ENCODE measurements at regions not wholly inside any gene's neighbourhood (a gene's known extent, or its start where the extent isn't known, plus 50 kb on each side); places are given as distances from the start of the nearest gene placed in this dataset.

GRCh38 chr4:33739884-33740632 lies 2504.3 kb downstream of the ARAP2 start:
- TF ChIP-seq CTCF (IDR thresholded peaks at IDR 0.05) = no peak
- TF ChIP-seq EZH2 (IDR thresholded peaks at IDR 0.05) = no peak

All from neural progenitor cell (in vitro differentiated cells).